GM04503 (cell line): ENCODE measurements at regions not wholly inside any gene's neighbourhood (a gene's known extent, or its start where the extent isn't known, plus 50 kb on each side); places are given as distances from the start of the nearest gene placed in this dataset.

Experiments
- DNase-seq: peaks from one replicate; pipeline ENCODE4 v3.0.0-alpha.2; 2012; ENCODE audit warnings: low read depth

GRCh38 chr3:127374086-127375010 is 86.5 kb upstream of the PRR20G start:
- DNase-seq = no peak

- no peak for DNase-seq
These were observed 85.7 kb upstream of the PRR20G start for GRCh38 chr3:127373441-127374085.

GRCh38 chr3:127371846-127372245 is 84.0 kb upstream of the PRR20G start:
- no peak for DNase-seq

DNA sequence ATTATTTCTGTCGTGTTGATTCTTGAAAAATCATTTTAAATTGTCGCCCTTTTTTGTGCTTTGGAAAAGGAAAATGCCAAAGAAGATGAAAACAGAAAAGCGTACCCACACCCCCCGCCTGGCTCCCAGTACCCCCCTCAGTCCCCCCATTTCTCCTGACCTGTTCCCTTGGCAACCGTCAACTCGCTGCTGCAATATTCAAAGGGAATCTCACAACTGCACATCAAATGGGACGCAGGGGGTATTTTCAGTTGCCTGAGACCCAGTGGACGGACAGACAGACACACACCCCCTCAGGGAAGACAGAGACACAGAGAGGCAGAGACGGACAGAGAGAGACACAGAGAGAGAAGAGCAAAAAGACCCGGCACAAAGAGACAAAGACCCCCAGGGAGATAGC is 83.5 kb upstream of the PRR20G start:
- DNase-seq = no peak

DNA sequence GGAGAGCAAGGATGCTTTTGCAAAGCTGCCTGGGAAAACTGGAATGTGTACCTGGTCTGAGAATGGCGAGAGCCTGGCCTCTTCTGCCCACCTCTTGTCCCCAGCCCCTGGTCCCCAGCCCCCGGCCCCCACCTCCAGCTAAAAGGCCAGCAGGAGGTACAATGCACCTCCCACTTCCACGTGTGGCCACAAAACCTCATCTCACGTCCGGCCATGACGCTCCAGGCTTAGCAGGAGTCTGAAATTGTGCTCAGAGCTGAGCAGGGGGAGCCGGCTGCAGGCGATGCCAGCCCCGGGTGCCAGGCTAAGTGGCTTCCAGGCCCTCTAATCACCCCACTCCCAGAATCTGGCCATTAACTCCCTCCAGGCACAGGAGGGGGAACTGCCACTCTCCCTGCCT is 83.1 kb upstream of the PRR20G start:
- no peak for DNase-seq

DNA sequence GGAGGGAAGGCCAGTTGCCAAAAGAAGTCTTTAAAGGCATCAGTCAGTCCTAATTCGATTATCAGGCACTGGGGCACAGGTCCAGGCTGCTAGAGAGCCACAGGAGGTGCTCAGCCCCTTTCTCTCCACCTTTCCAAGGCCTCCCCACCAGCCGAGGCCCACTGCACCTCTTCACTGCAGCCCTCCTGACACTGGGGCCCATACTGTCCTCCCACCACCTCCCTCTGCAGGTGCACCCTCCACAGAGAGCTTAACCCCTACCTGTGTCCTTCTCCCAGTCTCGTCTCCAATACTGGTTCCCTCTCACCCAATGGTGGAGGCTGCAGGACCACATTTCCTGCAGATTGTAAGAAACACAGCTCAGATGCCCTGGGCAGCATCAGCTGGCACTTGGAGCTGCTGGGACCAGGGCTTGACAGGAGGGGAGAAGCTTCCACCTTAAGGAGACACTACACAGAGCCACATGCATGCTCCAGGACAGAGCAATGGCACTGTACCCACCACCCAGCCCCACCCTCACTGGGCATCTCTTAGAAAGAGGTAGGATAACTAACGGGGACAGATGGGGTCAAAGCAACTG is 81.6 kb upstream of the PRR20G start:
- no peak for DNase-seq

- no peak for DNase-seq
These were observed 80.6 kb upstream of the PRR20G start for GRCh38 chr3:127368186-127369032.

- DNase-seq = no peak
These were observed 79.7 kb upstream of the PRR20G start for GRCh38 chr3:127367593-127367992.

- no peak for DNase-seq
These were observed 78.5 kb upstream of the PRR20G start for GRCh38 chr3:127366383-127366782.

DNA sequence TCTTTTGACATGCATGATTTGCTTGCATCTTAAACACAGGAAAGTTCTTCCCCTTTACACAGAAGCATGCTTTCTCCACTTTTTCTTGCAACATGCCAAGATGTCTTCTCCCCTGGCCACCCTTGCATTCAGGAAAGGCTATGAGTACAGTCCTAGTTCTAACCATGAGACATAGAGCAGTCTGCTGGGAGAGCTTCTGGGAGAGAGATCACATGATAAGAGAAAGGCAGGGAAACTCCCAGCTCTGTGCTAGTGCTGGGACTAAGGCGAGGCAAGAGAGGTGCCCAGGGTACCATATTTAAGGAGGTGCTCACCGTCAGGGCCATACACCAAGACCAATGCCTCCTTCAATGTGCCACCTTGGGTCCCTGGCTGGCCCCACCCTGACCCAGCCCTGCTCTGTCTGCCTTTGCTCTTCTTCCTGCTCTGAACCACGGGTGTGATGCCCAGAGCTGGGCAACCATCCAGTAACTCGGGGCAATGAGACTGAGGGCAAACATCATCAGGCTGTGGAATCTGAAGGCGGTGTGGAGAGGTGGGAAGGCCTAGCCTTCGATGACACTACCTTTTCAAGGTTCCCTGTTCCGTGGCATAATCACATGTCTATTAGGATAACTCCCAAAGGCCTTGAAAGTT is 77.4 kb upstream of the PRR20G start:
- DNase-seq = no peak

DNA sequence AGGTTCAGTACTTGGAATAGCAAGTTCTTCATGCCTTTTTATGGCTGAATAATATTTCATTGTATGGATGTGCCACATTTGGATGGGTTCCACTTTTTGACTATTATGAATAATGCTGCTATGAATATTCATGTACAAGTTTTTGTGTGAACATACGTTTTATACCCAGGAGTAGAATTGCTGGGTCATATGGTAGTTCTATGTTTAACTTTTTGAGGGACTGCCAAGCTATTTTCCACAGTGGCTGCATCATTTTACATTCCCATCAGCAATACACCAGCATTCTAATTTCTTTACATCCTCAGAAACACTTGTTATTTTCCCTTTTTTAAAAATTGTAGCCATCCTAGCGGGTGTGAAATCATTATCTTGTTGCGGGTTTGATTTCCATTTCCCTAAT is 76.0 kb upstream of the PRR20G start:
- no peak for DNase-seq

DNA sequence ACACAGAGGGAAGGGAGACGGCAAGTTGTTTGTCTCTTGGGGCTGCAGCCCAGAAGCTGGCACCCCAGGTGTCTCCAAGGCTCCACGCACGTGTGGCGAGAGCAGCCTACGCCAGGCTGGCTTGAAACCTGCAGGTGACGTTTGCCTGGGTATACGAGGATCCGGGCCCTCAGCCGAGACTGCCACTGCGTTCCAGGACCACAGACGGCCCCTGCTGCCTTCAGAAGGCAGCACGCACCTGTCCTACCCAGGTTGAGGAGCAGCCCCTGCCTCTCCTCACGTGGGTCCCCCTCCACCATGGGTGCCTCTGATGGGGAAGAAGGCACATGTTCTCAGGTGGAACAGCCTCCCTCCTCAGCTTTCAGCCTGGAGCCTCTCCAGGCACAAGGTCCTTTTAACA is 75.3 kb upstream of the PRR20G start:
- no peak for DNase-seq

GRCh38 chr3:127360647-127361046 is 72.8 kb upstream of the PRR20G start:
- no peak for DNase-seq

GRCh38 chr3:127358641-127359040 is 70.8 kb upstream of the PRR20G start:
- no peak for DNase-seq

GRCh38 chr3:127356381-127356780 is 68.5 kb upstream of the PRR20G start:
- no peak for DNase-seq

DNA sequence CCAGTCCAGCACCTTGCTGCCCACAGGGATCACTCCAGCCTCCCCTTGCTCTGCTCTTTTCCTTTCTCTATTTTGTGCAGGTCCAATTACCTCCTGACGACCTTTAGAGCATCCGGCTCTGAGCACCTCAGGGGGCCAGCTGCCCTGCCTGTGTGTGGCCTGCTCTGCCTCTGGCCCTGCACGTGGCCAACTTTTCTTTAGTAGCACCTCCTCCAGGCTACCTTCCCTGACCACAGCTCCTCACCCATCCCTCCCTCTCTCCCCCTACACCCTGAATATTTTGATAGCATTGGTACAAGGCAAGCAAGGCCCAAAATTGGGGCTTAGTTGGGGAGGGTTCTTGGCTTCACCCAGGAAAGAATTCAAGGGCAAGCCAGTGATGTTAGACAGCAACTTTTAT is 66.9 kb upstream of the PRR20G start:
- no peak for DNase-seq

GRCh38 chr3:127352612-127353011 is 64.8 kb upstream of the PRR20G start:
- no peak for DNase-seq

- DNase-seq = no peak
These were observed 64.0 kb upstream of the PRR20G start for GRCh38 chr3:127351775-127352350.

DNA sequence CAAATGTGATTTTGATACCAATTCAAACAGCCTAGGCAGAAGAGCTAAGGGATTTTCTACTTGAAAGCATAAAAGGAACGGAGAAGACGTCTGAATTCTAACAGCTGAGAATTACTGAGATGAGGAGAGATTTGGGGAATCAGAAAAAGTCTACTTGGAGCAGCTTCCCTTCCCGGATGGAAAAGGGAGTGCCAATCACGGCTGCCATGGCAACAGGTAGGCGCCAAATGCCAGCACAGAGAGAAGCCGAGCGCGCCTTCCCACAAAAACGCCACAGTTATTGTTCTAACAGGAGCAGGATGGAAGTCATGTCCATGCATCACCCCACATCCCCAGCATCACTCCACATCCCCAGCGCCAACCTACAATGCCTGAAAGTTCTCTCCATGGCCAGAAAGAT is 63.5 kb upstream of the PRR20G start:
- DNase-seq = no peak

DNA sequence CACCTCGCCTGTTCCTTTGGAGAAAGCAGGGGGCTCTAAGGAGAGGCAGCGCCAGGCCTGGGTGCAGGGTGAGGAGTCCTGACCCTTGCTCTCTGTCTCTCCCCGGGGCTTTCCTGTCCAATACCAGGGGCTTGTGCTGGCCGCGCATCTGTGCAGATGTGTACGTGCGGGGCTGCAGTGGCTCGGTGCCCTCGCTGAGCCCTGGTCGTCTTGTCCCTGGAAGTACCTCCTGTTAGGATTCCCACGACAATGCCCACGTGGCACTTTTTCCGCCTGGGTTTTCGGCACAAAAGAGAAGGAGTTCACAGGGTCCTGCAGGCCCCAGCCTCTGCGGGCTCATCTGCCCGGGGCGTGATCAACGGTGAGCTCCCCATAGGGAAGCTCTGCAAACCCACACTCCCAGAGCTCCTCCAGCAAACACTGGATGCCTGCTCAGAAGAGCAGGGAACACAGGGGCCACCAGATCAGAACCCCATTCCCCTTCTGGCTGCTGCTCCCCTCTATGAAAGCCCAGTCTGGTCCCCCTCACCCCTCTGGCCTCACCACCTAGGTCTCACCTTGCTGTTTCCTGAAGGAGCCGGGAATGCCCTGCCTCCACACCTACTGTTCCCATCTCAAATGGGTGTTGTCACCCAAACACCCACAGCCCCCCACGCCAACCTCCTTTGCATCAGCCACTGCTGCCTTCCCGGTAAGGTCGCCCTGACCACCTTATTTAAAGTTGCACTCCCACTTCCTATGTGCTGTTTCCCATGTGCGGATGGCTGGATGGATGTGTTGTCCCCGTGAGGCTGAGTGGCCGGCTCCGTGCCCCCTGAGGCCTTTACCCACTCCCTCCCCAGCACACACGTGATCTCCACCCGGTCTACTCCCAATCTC is 62.6 kb upstream of the PRR20G start:
- DNase-seq = no peak
